GM12878 (cell line): ENCODE measurements at regions not wholly inside any gene's neighbourhood (a gene's known extent, or its start where the extent isn't known, plus 50 kb on each side); places are given as distances from the start of the nearest gene placed in this dataset.

ENCODE experiments used
- ATF3 ChIP-seq: IDR thresholded peaks from 2 replicates; pipeline ENCODE4 v1.6.1; 2011; ENCODE audit warnings: low read depth, mild to moderate bottlenecking, low read length, moderate library complexity, borderline replicate concordance; ENCODE audit errors: extremely low read depth
- ATF7 ChIP-seq: fragments of 450-650 bp; IDR thresholded peaks from 2 replicates; pipeline ENCODE4 v1.6.1; 2016; ENCODE audit warnings: low read depth, mild to moderate bottlenecking
- BCL11A ChIP-seq: IDR thresholded peaks from 2 replicates; pipeline ENCODE4 v1.6.1; 2011; ENCODE audit warnings: low read depth, low read length
- BHLHE40 ChIP-seq, 2 experiments: fragments of 450-650 bp in 1 of 2; IDR thresholded peaks; 2 replicates each; pipeline ENCODE4 v1.6.1; 2011 to 2017; ENCODE audit warnings: low read depth in 2 of 2, borderline replicate concordance in 1 of 2, improper control_type of control experiment in 1 of 2, low read length in 1 of 2, mild to moderate bottlenecking in 1 of 2
- CEBPZ ChIP-seq: fragments of 150-350 bp; IDR thresholded peaks from 2 replicates; pipeline ENCODE4 v1.6.1; 2016; ENCODE audit warnings: low read depth, low read length
- CHD2 ChIP-seq: IDR thresholded peaks from 2 replicates; pipeline ENCODE4 v1.6.1; 2011; ENCODE audit warnings: low read depth, low read length, improper control_type of control experiment, borderline replicate concordance
- EP300 ChIP-seq, 2 experiments: fragments of 150-350 bp in 1 of 2; IDR thresholded peaks; 2 replicates each; pipeline ENCODE4 v1.6.1; 2011 to 2012; ENCODE audit warnings: low read depth in 2 of 2, low read length in 2 of 2, borderline replicate concordance in 1 of 2, improper control_type of control experiment in 1 of 2, inconsistent platforms in 1 of 2; ENCODE audit not compliant: control insufficient read depth in 1 of 2
- ESRRA ChIP-seq: IDR thresholded peaks from 2 replicates; pipeline ENCODE4 v1.6.1; 2012; ENCODE audit warnings: mild to moderate bottlenecking, low read length, improper control_type of control experiment
- GABPA ChIP-seq: IDR thresholded peaks from 2 replicates; pipeline ENCODE4 v1.6.1; 2014; ENCODE audit warnings: antibody characterized with exemption, low read depth, mild to moderate bottlenecking, inconsistent platforms
- HDAC2 ChIP-seq: fragments of 200-600 bp; sonication (generic); IDR thresholded peaks from 2 replicates; pipeline ENCODE4 v1.6.1; 2017
- IKZF1 ChIP-seq: fragments of 450-650 bp; conservative IDR thresholded peaks from 2 replicates; pipeline ENCODE4 v1.6.1; 2017; ENCODE audit warnings: antibody characterized with exemption, mild to moderate bottlenecking
- IKZF2 ChIP-seq, 2 experiments: fragments of 450-650 bp; IDR thresholded peaks; 2 replicates each; pipeline ENCODE4 v1.6.1; 2017; ENCODE audit warnings: mild to moderate bottlenecking in 2 of 2, moderate library complexity in 2 of 2
- JUND ChIP-seq: IDR thresholded peaks from 2 replicates; pipeline ENCODE4 v1.6.1; 2012; ENCODE audit warnings: low read depth, mild to moderate bottlenecking, low read length, improper control_type of control experiment, moderate library complexity
- MEF2A ChIP-seq: IDR thresholded peaks from 2 replicates; pipeline ENCODE4 v1.6.1; 2011; ENCODE audit warnings: low read depth, mild to moderate bottlenecking, low read length, moderate library complexity; ENCODE audit not compliant: insufficient read depth
- MEF2B ChIP-seq: fragments of 450-650 bp; IDR thresholded peaks from 2 replicates; pipeline ENCODE4 v1.6.1; 2018; ENCODE audit warnings: mild to moderate bottlenecking, moderate library complexity; ENCODE audit not compliant: partially characterized antibody, poor library complexity, severe bottlenecking
- MTA2 ChIP-seq: fragments of 450-650 bp; IDR thresholded peaks from 2 replicates; pipeline ENCODE4 v1.6.1; 2016; ENCODE audit warnings: low read depth, mild to moderate bottlenecking, moderate library complexity
- RCOR1 ChIP-seq: conservative IDR thresholded peaks from 2 replicates; pipeline ENCODE4 v1.6.1; 2012; ENCODE audit warnings: low read depth, low read length, improper control_type of control experiment
- SPI1 ChIP-seq: IDR thresholded peaks from 2 replicates; pipeline ENCODE4 v1.6.1; 2011; ENCODE audit warnings: low read depth, mild to moderate bottlenecking, low read length, moderate library complexity, borderline replicate concordance; ENCODE audit not compliant: insufficient read depth
- SRF ChIP-seq, 2 experiments: IDR thresholded peaks; 2 replicates each; pipeline ENCODE4 v1.6.1; 2011; ENCODE audit warnings: low read depth in 2 of 2, low read length in 2 of 2, mild to moderate bottlenecking in 1 of 2, moderate library complexity in 1 of 2
- ZNF24 ChIP-seq: fragments of 450-650 bp; IDR thresholded peaks from 2 replicates; pipeline ENCODE4 v1.6.1; 2017; ENCODE audit warnings: antibody characterized with exemption, mild to moderate bottlenecking
- ZNF622 ChIP-seq: fragments of 450-650 bp; IDR thresholded peaks from 2 replicates; pipeline ENCODE4 v1.6.1; 2017; ENCODE audit warnings: mild to moderate bottlenecking, inconsistent platforms

- TF ChIP-seq CEBPZ = no peak
- peak; percentile 67 for TF ChIP-seq MEF2B
- 0 out of 2 replicates have a peak, but pooled peaks have one; percentile 40 for TF ChIP-seq JUND
- TF ChIP-seq MEF2A = 0 out of 2 replicates have a peak, but pooled peaks have one; percentile 28
- no peak for TF ChIP-seq SRF (IDR thresholded peaks at IDR 0.05; ENCODE audit: low read depth in 2 of 2, low read length in 2 of 2)
- TF ChIP-seq RCOR1 = no peak
- TF ChIP-seq EP300 (IDR thresholded peaks at IDR 0.05; ENCODE audit: borderline replicate concordance in 1 of 2, control insufficient read depth in 1 of 2, low read depth in 2 of 2, low read length in 2 of 2) = peak in 1 of 2 experiments; percentile 46; a peak in 2 of 4 replicates
- peak; percentile 91 for TF ChIP-seq MTA2
- no peak for TF ChIP-seq CHD2
- no peak for TF ChIP-seq HDAC2
- TF ChIP-seq ZNF622 = no peak
- TF ChIP-seq ATF7 = peak; percentile 83
- TF ChIP-seq IKZF2 (IDR thresholded peaks at IDR 0.05) = peak; percentile 66 to 77
- TF ChIP-seq ZNF24 = 0 out of 2 replicates have a peak, but pooled peaks have one; percentile 41
- TF ChIP-seq ATF3 = no peak
- peak; percentile 50; the same call in 1 of the 2 replicates for TF ChIP-seq SPI1
- TF ChIP-seq BCL11A = peak; percentile 55; the same call in 1 of the 2 replicates
- 0 out of 2 replicates have a peak, but pooled peaks have one; percentile 25 for TF ChIP-seq GABPA
- peak; percentile 38 for TF ChIP-seq IKZF1
- no peak for TF ChIP-seq ESRRA
- peak; percentile 17 to 18; a peak in 1 of 4 replicates for TF ChIP-seq BHLHE40 (IDR thresholded peaks at IDR 0.05; ENCODE audit: borderline replicate concordance in 1 of 2, low read depth in 2 of 2, low read length in 1 of 2)
Observed at GRCh38 chr4:176902710-176903323, 110.1 kb upstream of the VEGFC start (continued).
